ENCODE measurements at regions not wholly inside any gene's neighbourhood (a gene's known extent, or its start where the extent isn't known, plus 50 kb on each side); places are given as distances from the start of the nearest gene placed in this dataset.

- TF ChIP-seq POLR2A (IDR thresholded peaks at IDR 0.05) = no peak
- TF ChIP-seq CTCF (IDR thresholded peaks at IDR 0.05) = no peak
- 74 to 77% methylated on average over 4 of the region's 4 CpGs for WGBS, 2 donors
- intact Hi-C loops (cut with DNase I) = no loop called here
- H3K27me3 ChIP-seq = no peaks in the 10 kb centered on the region
- no peaks in the 10 kb centered on the region for H3K9me3 ChIP-seq
- DNase-seq (no peak), ATAC-seq (no peak)
- no peaks in the 10 kb centered on the region for H3K36me3 ChIP-seq (replicated peaks in 1 of 2; ENCODE audit: insufficient read depth in 1 of 2, low read depth in 2 of 2)
- no peak overlapping the region for H3K27ac ChIP-seq
- H3K4me1 ChIP-seq = no peaks in the 10 kb centered on the region
- no peak overlapping the region for H3K4me3 ChIP-seq
Measured at GRCh38 chrX:3449287-3449686, 102.8 kb upstream of the MXRA5 start.

- Histone ChIP-seq H3K36me3 (replicated peaks in 1 of 2; ENCODE audit: insufficient read depth in 1 of 2, low read depth in 2 of 2) (no peaks in the 10 kb centered on the region), H3K4me1 (no peaks in the 10 kb centered on the region), H3K4me3 (no peak overlapping the region), H3K27me3 (no peaks in the 10 kb centered on the region), H3K27ac (no peak overlapping the region), H3K9me3 (no peaks in the 10 kb centered on the region)
- WGBS, 2 donors = 74 to 78% methylated on average over 4 of the region's 4 CpGs
- ATAC-seq = no peak
- intact Hi-C loops (cut with DNase I) = no loop called here
- TF ChIP-seq POLR2A (IDR thresholded peaks at IDR 0.05) = no peak
- TF ChIP-seq CTCF (IDR thresholded peaks at IDR 0.05) = no peak
- DNase-seq = no peak
Measured at GRCh38 chrX:3448563-3448962, 102.1 kb upstream of the MXRA5 start.

- no peak overlapping the region for H3K27ac ChIP-seq
- no peaks in the 10 kb centered on the region for H3K27me3 ChIP-seq
- ATAC-seq (no peak), DNase-seq (no peak)
- intact Hi-C loops (cut with DNase I) = no loop called here
- H3K4me1 ChIP-seq = no peaks in the 10 kb centered on the region
- no peak overlapping the region for H3K4me3 ChIP-seq
- TF ChIP-seq CTCF (IDR thresholded peaks at IDR 0.05) = no peak
- no peak for TF ChIP-seq POLR2A (IDR thresholded peaks at IDR 0.05)
- H3K9me3 ChIP-seq = no peaks in the 10 kb centered on the region
- 82 to 95% methylated on average over 4 of the region's 4 CpGs for WGBS, 2 donors
- no peaks in the 10 kb centered on the region for H3K36me3 ChIP-seq (replicated peaks in 1 of 2; ENCODE audit: insufficient read depth in 1 of 2, low read depth in 2 of 2)
Measured at GRCh38 chrX:3445806-3446490, 99.5 kb upstream of the MXRA5 start.

GRCh38 chrX:3443184-3443583 is 96.7 kb upstream of the MXRA5 start:
- Histone ChIP-seq H3K4me3 (no peak overlapping the region), H3K27ac (no peak overlapping the region), H3K9me3 (no peaks in the 10 kb centered on the region), H3K4me1 (no peaks in the 10 kb centered on the region), H3K36me3 (replicated peaks in 1 of 2; ENCODE audit: insufficient read depth in 1 of 2, low read depth in 2 of 2) (no peaks in the 10 kb centered on the region), H3K27me3 (no peaks in the 10 kb centered on the region)
- ATAC-seq (no peak), DNase-seq (no peak)
- intact Hi-C loops (cut with DNase I) = no loop called here
- WGBS, 2 donors = 69 to 72% methylated on average over 2 to 4 of the region's 4 CpGs
- TF ChIP-seq CTCF (IDR thresholded peaks at IDR 0.05) (no peak), POLR2A (IDR thresholded peaks at IDR 0.05) (no peak)

GRCh38 chrX:3442691-3443090 is 96.2 kb upstream of the MXRA5 start:
- WGBS, 2 donors = 80 to 94% methylated on average over 8 of the region's 8 CpGs
- Histone ChIP-seq H3K36me3 (replicated peaks in 1 of 2; ENCODE audit: insufficient read depth in 1 of 2, low read depth in 2 of 2) (no peaks in the 10 kb centered on the region), H3K9me3 (no peaks in the 10 kb centered on the region), H3K27ac (no peak overlapping the region), H3K4me3 (no peak overlapping the region), H3K27me3 (no peaks in the 10 kb centered on the region), H3K4me1 (no peaks in the 10 kb centered on the region)
- intact Hi-C loops (cut with DNase I) = no loop called here
- no peak for TF ChIP-seq CTCF (IDR thresholded peaks at IDR 0.05)
- TF ChIP-seq POLR2A (IDR thresholded peaks at IDR 0.05) = no peak
- DNase-seq = no peak
- no peak for ATAC-seq

All from body of pancreas (tissue), 4 donors.